PC-3 (cell line): ENCODE measurements at regions not wholly inside any gene's neighbourhood (a gene's known extent, or its start where the extent isn't known, plus 50 kb on each side); places are given as distances from the start of the nearest gene placed in this dataset.

Experiments
- EZH2 ChIP-seq: fragments of 300-600 bp; sonication (generic); IDR thresholded peaks from one replicate; pipeline ENCODE4 v1.6.1; 2017; ENCODE audit warnings: antibody characterized with exemption, mild to moderate bottlenecking, low read length; ENCODE audit not compliant: unreplicated experiment
- EZH2phosphoT487 ChIP-seq: fragments of 300-600 bp; sonication (generic); IDR thresholded peaks from 2 replicates; pipeline ENCODE4 v1.6.1; 2018; ENCODE audit warnings: mild to moderate bottlenecking, antibody characterized with exemption, low read length, borderline replicate concordance
- TF ChIP-seq, protein P1 (sequence below): fragments of 300-600 bp; sonication (generic); conservative IDR thresholded peaks from 2 replicates; pipeline ENCODE4 v1.5.1; 2017; ENCODE audit warnings: antibody characterized with exemption, low read depth, mild to moderate bottlenecking, low read length

DNA sequence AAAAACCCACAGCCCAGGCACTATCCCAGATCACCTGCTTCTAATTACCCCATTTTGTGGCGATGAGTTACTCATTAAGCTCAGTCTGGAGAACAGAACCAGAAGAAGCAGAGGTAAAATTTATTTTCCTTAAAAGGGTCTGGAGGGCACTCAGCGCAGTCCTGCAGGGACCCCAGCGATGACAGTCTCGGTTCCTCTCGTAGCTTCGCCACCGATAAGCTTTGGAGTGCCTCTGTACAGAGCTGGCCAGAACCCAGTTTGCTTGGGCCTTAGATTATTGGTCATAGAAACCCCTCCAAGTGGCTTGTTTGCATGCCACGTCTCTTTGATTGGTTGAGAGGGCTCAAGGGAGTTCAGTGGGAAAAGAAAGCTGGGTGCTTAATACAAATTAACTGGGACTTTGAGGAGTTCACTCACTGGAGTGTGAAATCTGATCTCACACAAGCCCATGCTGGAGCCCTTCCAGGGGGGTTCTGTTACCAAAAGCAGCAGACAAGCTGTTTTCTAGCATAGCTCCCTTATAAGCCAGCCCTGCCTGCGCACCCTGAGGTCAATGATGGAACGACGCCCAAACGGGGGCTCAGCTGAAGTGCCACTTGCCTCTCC is 158.5 kb upstream of the ARID1B start:
- TF ChIP-seq, protein P1, sequence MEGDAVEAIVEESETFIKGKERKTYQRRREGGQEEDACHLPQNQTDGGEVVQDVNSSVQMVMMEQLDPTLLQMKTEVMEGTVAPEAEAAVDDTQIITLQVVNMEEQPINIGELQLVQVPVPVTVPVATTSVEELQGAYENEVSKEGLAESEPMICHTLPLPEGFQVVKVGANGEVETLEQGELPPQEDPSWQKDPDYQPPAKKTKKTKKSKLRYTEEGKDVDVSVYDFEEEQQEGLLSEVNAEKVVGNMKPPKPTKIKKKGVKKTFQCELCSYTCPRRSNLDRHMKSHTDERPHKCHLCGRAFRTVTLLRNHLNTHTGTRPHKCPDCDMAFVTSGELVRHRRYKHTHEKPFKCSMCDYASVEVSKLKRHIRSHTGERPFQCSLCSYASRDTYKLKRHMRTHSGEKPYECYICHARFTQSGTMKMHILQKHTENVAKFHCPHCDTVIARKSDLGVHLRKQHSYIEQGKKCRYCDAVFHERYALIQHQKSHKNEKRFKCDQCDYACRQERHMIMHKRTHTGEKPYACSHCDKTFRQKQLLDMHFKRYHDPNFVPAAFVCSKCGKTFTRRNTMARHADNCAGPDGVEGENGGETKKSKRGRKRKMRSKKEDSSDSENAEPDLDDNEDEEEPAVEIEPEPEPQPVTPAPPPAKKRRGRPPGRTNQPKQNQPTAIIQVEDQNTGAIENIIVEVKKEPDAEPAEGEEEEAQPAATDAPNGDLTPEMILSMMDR: no peak
- no peak for TF ChIP-seq EZH2
- no peak for TF ChIP-seq EZH2phosphoT487
